Vagina (tissue), 2 donors: ENCODE measurements at regions not wholly inside any gene's neighbourhood (a gene's known extent, or its start where the extent isn't known, plus 50 kb on each side); places are given as distances from the start of the nearest gene placed in this dataset.

Experiments
- DNase-seq, 2 donors: peaks; one replicate each; pipeline ENCODE4 v3.0.0-alpha.2; 2017; ENCODE audit errors: extremely low spot score in 2 of 2
- H3K27ac ChIP-seq: fragments of 200-600 bp; sonication (generic); one replicate; pipeline ENCODE4 v1.5.1; 2019
- H3K27me3 ChIP-seq: fragments of 200-600 bp; sonication (generic); one replicate; pipeline ENCODE4 v1.5.1; 2019
- H3K36me3 ChIP-seq, 2 donors: fragments of 200-600 bp; sonication (generic); one replicate each; pipeline ENCODE4 v1.5.1; 2017 to 2019
- H3K4me1 ChIP-seq: fragments of 200-600 bp; sonication (generic); one replicate; pipeline ENCODE4 v1.5.1; 2019
- H3K4me3 ChIP-seq, 2 donors: fragments of 200-600 bp; sonication (generic); 1 replicate in 1 of 2; 2 replicates in 1 of 2; pipeline ENCODE4 v1.5.1; 2016 to 2019
- H3K9me3 ChIP-seq: fragments of 200-600 bp; sonication (generic); one replicate; pipeline ENCODE4 v1.5.1; 2019
- CTCF ChIP-seq, 3 experiments: fragments of 450-650 bp in 2 of 3; fragments of 200-600 bp in 1 of 3; sonication (generic) in 1 of 3; IDR thresholded peaks; one replicate each; pipeline ENCODE4 v1.5.1; 2017 to 2019; ENCODE audit warnings: antibody characterized with exemption in 3 of 3, mild to moderate bottlenecking in 2 of 3, moderate library complexity in 2 of 3
- POLR2A ChIP-seq, 2 donors: fragments of 450-650 bp; IDR thresholded peaks; one replicate each; pipeline ENCODE4 v1.6.1; 2017; ENCODE audit warnings: antibody characterized with exemption in 2 of 2, mild to moderate bottlenecking in 2 of 2, moderate library complexity in 2 of 2
- POLR2AphosphoS5 ChIP-seq, 2 donors: sonication (generic); formaldehyde crosslinking; IDR thresholded peaks; one replicate each; pipeline ENCODE4 v1.9.0; 2017; ENCODE audit warnings: antibody characterized with exemption in 2 of 2, mild to moderate bottlenecking in 2 of 2, low read depth in 1 of 2; ENCODE audit not compliant: insufficient read depth in 1 of 2
- intact Hi-C: fragments of 100-400 bp; cut with DNase I; formaldehyde crosslinking; loops from one replicate; pipeline ENCODE4 v1.15.1; 2023

DNA sequence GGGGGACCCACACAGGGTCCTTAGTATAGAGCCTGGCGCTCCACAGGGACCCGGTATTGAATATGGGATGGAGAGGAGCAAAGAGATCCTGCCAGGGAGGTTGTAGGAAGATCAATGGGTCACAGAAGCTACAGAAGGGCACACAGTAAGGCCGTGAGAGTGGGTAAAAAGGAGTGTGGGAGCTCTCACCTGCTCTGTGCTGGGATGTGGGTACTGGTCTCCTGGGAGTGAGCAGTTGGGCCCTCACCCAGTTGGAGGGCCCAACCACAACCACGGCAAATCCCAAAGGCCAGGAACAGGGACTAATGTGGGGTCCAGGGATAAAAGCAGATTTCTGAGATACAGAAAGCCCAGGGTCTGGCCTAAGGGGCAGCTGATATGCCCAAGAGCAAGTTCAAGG lies 59.9 kb upstream of the SMOX start:
- peak in 1 of 2 donors; percentile 72 for DNase-seq
- intact Hi-C loops = loop anchor here (10.0 kb wide), 1 partner anchor 204 kb away; the partner anchor contains the start of gene PANK2
- TF ChIP-seq POLR2AphosphoS5 (IDR thresholded peaks at IDR 0.05; ENCODE audit: insufficient read depth in 1 of 2, low read depth in 1 of 2) = no peak
- TF ChIP-seq CTCF (IDR thresholded peaks at IDR 0.05) = no peak
- no peak for TF ChIP-seq POLR2A (IDR thresholded peaks at IDR 0.05)
- Histone ChIP-seq H3K36me3 (no peaks in the 10 kb centered on the region), H3K27ac (no peak overlapping the region), H3K4me1 (peaks cover 2% of the 10 kb centered on the region), H3K27me3 (no peaks in the 10 kb centered on the region), H3K4me3 (no peak overlapping the region), H3K9me3 (no peaks in the 10 kb centered on the region)

DNA sequence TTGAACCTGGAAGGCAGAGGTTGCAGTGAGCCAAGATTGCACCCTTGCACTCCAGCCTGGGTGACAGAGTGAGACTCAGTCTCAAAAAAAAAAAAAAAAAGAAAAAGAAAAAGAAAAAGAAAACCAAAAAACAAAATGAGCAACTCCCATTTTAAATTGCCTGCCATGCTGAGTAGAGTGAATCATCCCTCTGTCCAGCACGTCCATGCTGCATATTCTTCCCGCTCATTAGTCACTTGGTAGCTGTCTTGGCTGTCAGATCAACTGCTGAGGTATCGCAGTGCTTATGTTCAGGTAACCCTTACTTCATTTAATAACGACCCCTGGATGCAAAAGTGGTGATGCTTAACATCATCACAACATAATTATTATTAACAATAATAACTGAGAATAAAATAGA lies 60.7 kb upstream of the SMOX start:
- Histone ChIP-seq H3K27me3 (no peaks in the 10 kb centered on the region), H3K9me3 (no peaks in the 10 kb centered on the region), H3K27ac (no peak overlapping the region), H3K36me3 (no peaks in the 10 kb centered on the region), H3K4me1 (peaks cover 9% of the 10 kb centered on the region), H3K4me3 (no peak overlapping the region)
- TF ChIP-seq POLR2AphosphoS5 (IDR thresholded peaks at IDR 0.05; ENCODE audit: insufficient read depth in 1 of 2, low read depth in 1 of 2) = no peak
- no peak for TF ChIP-seq CTCF (IDR thresholded peaks at IDR 0.05)
- no peak for TF ChIP-seq POLR2A (IDR thresholded peaks at IDR 0.05)
- intact Hi-C loops = loop anchor here (10.0 kb wide), 1 partner anchor 203 kb away; the partner anchor contains the start of gene PANK2
- DNase-seq = no peak

GRCh38 chr20:4086771-4087687 lies 61.6 kb upstream of the SMOX start:
- TF ChIP-seq POLR2AphosphoS5 (IDR thresholded peaks at IDR 0.05; ENCODE audit: insufficient read depth in 1 of 2, low read depth in 1 of 2) (no peak), CTCF (IDR thresholded peaks at IDR 0.05) (no peak), POLR2A (IDR thresholded peaks at IDR 0.05) (no peak)
- Histone ChIP-seq H3K27ac (no peak overlapping the region), H3K4me1 (peaks cover 13% of the 10 kb centered on the region), H3K36me3 (no peaks in the 10 kb centered on the region), H3K9me3 (no peaks in the 10 kb centered on the region), H3K4me3 (no peak overlapping the region), H3K27me3 (no peaks in the 10 kb centered on the region)
- intact Hi-C loops = loop anchor here (10.0 kb wide), 1 partner anchor 202 kb away; the partner anchor contains the start of gene PANK2
- DNase-seq = peak in 1 of 2 donors; percentile 49

DNA sequence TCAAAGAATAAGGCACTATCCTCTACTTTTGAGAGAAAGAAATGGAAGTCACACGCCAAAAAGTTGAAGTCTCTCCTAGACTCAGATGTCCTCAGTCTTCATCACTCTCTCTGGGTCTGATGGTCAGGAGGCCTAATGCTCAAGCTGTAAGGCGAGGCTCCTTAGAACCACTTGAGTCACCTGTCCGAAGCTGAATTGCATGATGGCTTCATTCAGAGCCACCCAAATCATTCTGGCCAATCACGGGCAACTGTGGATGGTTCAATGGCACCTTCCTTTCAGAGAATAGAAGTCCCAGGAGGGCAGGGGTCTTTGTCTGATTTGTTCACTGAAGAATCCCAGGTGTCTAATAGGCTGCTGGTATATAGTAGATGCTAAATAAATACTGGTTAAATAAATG lies 63.9 kb upstream of the SMOX start:
- H3K9me3 ChIP-seq = no peaks in the 10 kb centered on the region
- no peaks in the 10 kb centered on the region for H3K36me3 ChIP-seq
- peak overlapping the region; percentile 63 for H3K27ac ChIP-seq
- intact Hi-C loops = loop anchor here (10.0 kb wide), 1 partner anchor 200 kb away; the partner anchor contains the start of gene PANK2
- no peak for TF ChIP-seq POLR2AphosphoS5 (IDR thresholded peaks at IDR 0.05; ENCODE audit: insufficient read depth in 1 of 2, low read depth in 1 of 2)
- TF ChIP-seq CTCF (IDR thresholded peaks at IDR 0.05) = no peak
- TF ChIP-seq POLR2A (IDR thresholded peaks at IDR 0.05) = no peak
- no peak overlapping the region for H3K4me3 ChIP-seq
- H3K4me1 ChIP-seq = peaks cover 13% of the 10 kb centered on the region
- peak in 1 of 2 donors; percentile 42 for DNase-seq
- no peaks in the 10 kb centered on the region for H3K27me3 ChIP-seq

DNA sequence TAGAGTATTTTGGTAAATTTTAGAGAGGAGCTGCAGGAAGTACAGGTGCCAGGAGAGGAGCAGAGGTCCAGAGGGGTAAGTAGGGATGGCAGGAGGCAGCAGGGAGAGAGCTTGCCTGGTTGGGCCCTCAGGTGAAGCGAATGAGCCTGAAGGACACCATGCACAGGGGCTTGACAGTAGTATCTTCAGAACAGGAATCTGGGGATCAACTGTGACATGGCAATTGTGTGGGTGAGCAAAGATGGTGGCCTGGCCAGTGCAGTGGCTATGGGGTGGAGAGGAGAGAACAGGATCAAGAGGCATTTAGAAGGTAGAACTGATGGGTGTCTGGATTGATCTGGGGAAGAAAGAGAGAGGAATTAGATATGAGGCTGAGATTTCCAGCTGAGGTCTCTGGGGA lies 64.5 kb upstream of the SMOX start:
- Histone ChIP-seq H3K9me3 (no peaks in the 10 kb centered on the region), H3K4me1 (peaks cover 13% of the 10 kb centered on the region), H3K27me3 (no peaks in the 10 kb centered on the region), H3K36me3 (no peaks in the 10 kb centered on the region), H3K4me3 (no peak overlapping the region), H3K27ac (no peak overlapping the region)
- TF ChIP-seq POLR2AphosphoS5 (IDR thresholded peaks at IDR 0.05; ENCODE audit: insufficient read depth in 1 of 2, low read depth in 1 of 2) (no peak), CTCF (IDR thresholded peaks at IDR 0.05) (no peak), POLR2A (IDR thresholded peaks at IDR 0.05) (no peak)
- intact Hi-C loops = loop anchor here (10.0 kb wide), 1 partner anchor 199 kb away; the partner anchor contains the start of gene PANK2
- peak in 1 of 2 donors; percentile 80 for DNase-seq
